Stomach (tissue), 4 donors: ENCODE measurements at regions not wholly inside any gene's neighbourhood (a gene's known extent, or its start where the extent isn't known, plus 50 kb on each side); places are given as distances from the start of the nearest gene placed in this dataset.

Source experiments
- EP300 ChIP-seq: sonication (generic); formaldehyde crosslinking; IDR thresholded peaks from one replicate; pipeline ENCODE4 v1.6.1; 2017; ENCODE audit warnings: antibody characterized with exemption
- POLR2A ChIP-seq, 4 donors: fragments of 450-650 bp; IDR thresholded peaks; one replicate each; pipeline ENCODE4 v1.6.1; 2016; ENCODE audit warnings: antibody characterized with exemption in 4 of 4, control low read depth in 2 of 4, mild to moderate bottlenecking in 1 of 4, moderate library complexity in 1 of 4
- POLR2AphosphoS5 ChIP-seq, 3 donors: sonication (generic); formaldehyde crosslinking; IDR thresholded peaks; one replicate each; pipeline ENCODE4 v1.6.1; 2016; ENCODE audit warnings: antibody characterized with exemption in 3 of 3
- TF ChIP-seq, protein P1 (sequence below), 7 experiments: fragments of 450-650 bp in 4 of 7; fragments of 200-600 bp in 3 of 7; sonication (generic) in 3 of 7; IDR thresholded peaks; one replicate each; pipeline ENCODE4 v1.5.1; 2016 to 2019; ENCODE audit warnings: antibody characterized with exemption in 7 of 7, control low read depth in 2 of 7, mild to moderate bottlenecking in 1 of 7

DNA sequence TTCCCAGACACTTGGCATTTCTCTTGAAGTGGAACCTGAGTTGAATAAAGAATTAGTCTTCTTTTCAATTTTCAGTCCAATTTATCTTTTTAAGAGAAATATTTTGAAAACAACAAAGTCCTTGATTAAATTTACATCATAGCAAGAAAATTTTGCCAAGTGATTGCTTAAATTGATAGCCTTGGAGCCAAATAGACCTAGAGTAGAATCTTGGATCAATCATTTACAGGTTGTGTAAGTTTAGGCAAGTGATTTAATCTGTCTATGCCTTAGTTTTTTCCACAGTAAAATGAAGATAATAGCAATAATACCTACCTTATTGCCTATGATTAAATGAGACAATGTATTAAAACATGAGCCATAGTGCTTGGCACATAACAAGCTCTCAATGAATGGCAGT lies 113.9 kb downstream of the LHX9 start:
- no peak for TF ChIP-seq POLR2AphosphoS5 (IDR thresholded peaks at IDR 0.05)
- no peak for TF ChIP-seq POLR2A (IDR thresholded peaks at IDR 0.05)
- TF ChIP-seq, protein P1, sequence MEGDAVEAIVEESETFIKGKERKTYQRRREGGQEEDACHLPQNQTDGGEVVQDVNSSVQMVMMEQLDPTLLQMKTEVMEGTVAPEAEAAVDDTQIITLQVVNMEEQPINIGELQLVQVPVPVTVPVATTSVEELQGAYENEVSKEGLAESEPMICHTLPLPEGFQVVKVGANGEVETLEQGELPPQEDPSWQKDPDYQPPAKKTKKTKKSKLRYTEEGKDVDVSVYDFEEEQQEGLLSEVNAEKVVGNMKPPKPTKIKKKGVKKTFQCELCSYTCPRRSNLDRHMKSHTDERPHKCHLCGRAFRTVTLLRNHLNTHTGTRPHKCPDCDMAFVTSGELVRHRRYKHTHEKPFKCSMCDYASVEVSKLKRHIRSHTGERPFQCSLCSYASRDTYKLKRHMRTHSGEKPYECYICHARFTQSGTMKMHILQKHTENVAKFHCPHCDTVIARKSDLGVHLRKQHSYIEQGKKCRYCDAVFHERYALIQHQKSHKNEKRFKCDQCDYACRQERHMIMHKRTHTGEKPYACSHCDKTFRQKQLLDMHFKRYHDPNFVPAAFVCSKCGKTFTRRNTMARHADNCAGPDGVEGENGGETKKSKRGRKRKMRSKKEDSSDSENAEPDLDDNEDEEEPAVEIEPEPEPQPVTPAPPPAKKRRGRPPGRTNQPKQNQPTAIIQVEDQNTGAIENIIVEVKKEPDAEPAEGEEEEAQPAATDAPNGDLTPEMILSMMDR (IDR thresholded peaks at IDR 0.05) = no peak
- TF ChIP-seq EP300 = no peak
